ENCODE measurements at regions not wholly inside any gene's neighbourhood (a gene's known extent, or its start where the extent isn't known, plus 50 kb on each side); places are given as distances from the start of the nearest gene placed in this dataset.

- no peak for TF ChIP-seq POLR2AphosphoS5 (IDR thresholded peaks at IDR 0.05)
- no peak for TF ChIP-seq CTCF (IDR thresholded peaks at IDR 0.05 in 8 of 11, conservative IDR thresholded peaks at IDR 0.05 in 3 of 11)
Observed at GRCh38 chr3:74445541-74445940, 168.9 kb downstream of the CNTN3 start.
